K562 (cell line): ENCODE measurements at regions not wholly inside any gene's neighbourhood (a gene's known extent, or its start where the extent isn't known, plus 50 kb on each side); places are given as distances from the start of the nearest gene placed in this dataset.
"Not testable (repeated sequence)": the region's sequence is repeated elsewhere in the genome, so short reads cannot be mapped to it uniquely, and the experiment has no call there.

Source experiments
- ATAC-seq: fragments of 200-7000 bp; cut with Tn5 transposase; 3 replicates; pipeline ENCODE4 v1.9.1; 2020; ENCODE audit warnings: moderate library complexity
- BruUV-seq: library from RNA; stranded (reverse); fragments of 400-500 nt; replicated peaks from 2 replicates; lab custom pipeline; 2021; lab: Mats Ljungman, UMichigan
- CTCF ChIA-PET: fragments of 300-600 bp; formaldehyde crosslinking; extraction: SDS; loops from one replicate; lab custom pipeline; 2021; ENCODE audit warnings: low intra/inter-chr PET ratio; lab: Yijun Ruan, JAX
- POLR2A ChIA-PET: fragments of 300-600, 350-650 bp; sonication (Branson Sonifier 250); formaldehyde crosslinking; extraction: SDS; loops from one replicate; lab custom pipeline; 2021; ENCODE audit warnings: antibody characterized with exemption, inconsistent platforms; lab: Yijun Ruan, JAX
- DNase-seq, 4 experiments: peaks; one replicate each; pipeline versions ENCODE4 v3.0.0 to v3.0.0-alpha.2; 2011 to 2018; ENCODE audit warnings: low spot score in 3 of 4, mixed read lengths in 3 of 4; ENCODE audit errors: extremely low read depth in 1 of 4
- FAIRE-seq: peaks from 2 replicates; lab custom pipeline; 2011; peaks lifted over from hg19 to GRCh38; lab: Jason Lieb, UNC
- H2AFZ ChIP-seq: 2 replicates; pipeline ENCODE4 v1.6.0; 2011; ENCODE audit warnings: low read depth, low read length, control low read depth, inconsistent platforms
- H3K27ac ChIP-seq: fragments of 200-600 bp; 3 replicates; pipeline ENCODE4 v1.8.0; 2011; ENCODE audit warnings: low read depth, mild to moderate bottlenecking, control low read depth, inconsistent platforms, low read length, moderate library complexity, mixed read lengths; ENCODE audit errors: extremely low read depth
- H3K27me3 ChIP-seq, 2 experiments: fragments of 300-600 bp in 1 of 2; 2 replicates in 1 of 2; 3 replicates in 1 of 2; pipeline versions ENCODE4 v1.6.0 to v1.8.0; 2011; ENCODE audit warnings: inconsistent platforms in 2 of 2, low read length in 2 of 2, mild to moderate bottlenecking in 1 of 2, mixed read lengths in 1 of 2, moderate library complexity in 1 of 2; ENCODE audit not compliant: control insufficient read depth in 2 of 2, insufficient read depth in 2 of 2
- H3K36me3 ChIP-seq: fragments of 300-600 bp; 3 replicates; pipeline ENCODE4 v1.8.0; 2011; ENCODE audit warnings: mild to moderate bottlenecking, low read length, inconsistent platforms; ENCODE audit not compliant: control insufficient read depth, insufficient read depth
- H3K4me1 ChIP-seq, 2 experiments: fragments of 200-600 bp in 1 of 2; replicated peaks in 1 of 2; 2 replicates in 1 of 2; 3 replicates in 1 of 2; pipeline versions ENCODE4 v1.5.1 to v1.8.0; 2011; ENCODE audit warnings: inconsistent platforms in 2 of 2, low read length in 2 of 2, mild to moderate bottlenecking in 1 of 2, mixed read lengths in 1 of 2, moderate library complexity in 1 of 2; ENCODE audit not compliant: control insufficient read depth in 2 of 2, insufficient read depth in 2 of 2
- H3K4me2 ChIP-seq: 2 replicates; pipeline ENCODE4 v1.6.1; 2011; ENCODE audit warnings: low read length, control low read depth, inconsistent platforms, mixed read lengths; ENCODE audit not compliant: insufficient read depth
- H3K4me3 ChIP-seq: fragments of 200-600 bp; sonication (generic), shearing (Covaris generic); 2 replicates; pipeline ENCODE4 v1.5.1; 2016; ENCODE audit warnings: control low read depth, inconsistent platforms
- H3K79me2 ChIP-seq: fragments of 200-600 bp; 3 replicates; pipeline ENCODE4 v1.8.0; 2011; ENCODE audit warnings: low read length, inconsistent platforms; ENCODE audit not compliant: control insufficient read depth, insufficient read depth
- H3K9ac ChIP-seq, 2 experiments: 2 replicates each; pipeline versions ENCODE4 v1.6.0 to v1.6.1; 2011; ENCODE audit warnings: low read depth in 2 of 2, low read length in 2 of 2, control low read depth in 1 of 2, inconsistent platforms in 1 of 2, mild to moderate bottlenecking in 1 of 2, mixed read lengths in 1 of 2; ENCODE audit not compliant: insufficient read depth in 1 of 2
- H3K9me1 ChIP-seq: one replicate; pipeline ENCODE4 v1.6.0; 2011; ENCODE audit warnings: inconsistent platforms, mild to moderate bottlenecking, low read length, moderate library complexity; ENCODE audit not compliant: control insufficient read depth, insufficient read depth
- H3K9me3 ChIP-seq: replicated peaks from 2 replicates; pipeline ENCODE4 v1.5.1; 2011; ENCODE audit warnings: low read depth, low read length, inconsistent platforms; ENCODE audit not compliant: control insufficient read depth, insufficient read depth
- H4K20me1 ChIP-seq: replicated peaks from 2 replicates; pipeline ENCODE4 v1.6.1; 2011; ENCODE audit warnings: low read length, inconsistent platforms, mixed read lengths; ENCODE audit not compliant: control insufficient read depth, insufficient read depth
- CBX3 ChIP-seq, 2 experiments: IDR thresholded peaks; 1 replicate in 1 of 2; 2 replicates in 1 of 2; pipeline ENCODE4 v1.6.1; 2012; ENCODE audit warnings: inconsistent platforms in 2 of 2, low read length in 2 of 2, borderline replicate concordance in 1 of 2, control low read depth in 1 of 2
- CBX5 ChIP-seq: IDR thresholded peaks from 2 replicates; pipeline ENCODE4 v1.6.1; 2014; ENCODE audit warnings: low read depth, borderline replicate concordance
- NFIC ChIP-seq: fragments of 450-650 bp; IDR thresholded peaks from 2 replicates; pipeline ENCODE4 v1.6.1; 2017; ENCODE audit warnings: mild to moderate bottlenecking, inconsistent platforms
- TRIM28 ChIP-seq: fragments of 450-650 bp; IDR thresholded peaks from 2 replicates; pipeline ENCODE4 v1.6.1; 2017
- ZFP36 ChIP-seq: fragments of 150-350 bp; IDR thresholded peaks from 2 replicates; pipeline ENCODE4 v1.6.1; 2018; ENCODE audit warnings: low read length, low read depth; ENCODE audit not compliant: partially characterized antibody
- WGBS: fragments of 100-300 bp; shearing (Covaris generic); methylation state at CpG from one replicate; pipeline ENCODE4 v1.1.6; 2016; ENCODE audit warnings: low coverage, mixed read lengths; ENCODE audit not compliant: insufficient coverage; ENCODE audit errors: missing lambda C conversion rate; 5-methylcytosine and 5-hydroxymethylcytosine counted together
- in situ Hi-C: fragments of 300-500 bp; cut with MboI; formaldehyde crosslinking; loops from 4 replicates; pipeline ENCODE4 v1.15.0; 2018; ENCODE audit warnings: inconsistent platforms, mixed read lengths
- intact Hi-C: fragments of 100-400 bp; cut with micrococcal nuclease; formaldehyde crosslinking; loops from 2 replicates; pipeline ENCODE4 v1.14.2; 2022
- TF ChIP-seq, protein P1 (sequence below): fragments of 150-350 bp; IDR thresholded peaks from 2 replicates; pipeline ENCODE4 v1.6.1; 2014; ENCODE audit warnings: low read depth, mild to moderate bottlenecking, low read length, borderline replicate concordance
- TF ChIP-seq, protein P2 (sequence below): fragments of 450-650 bp; IDR thresholded peaks from 2 replicates; pipeline ENCODE4 v1.6.1; 2018; ENCODE audit warnings: mild to moderate bottlenecking, low read depth; ENCODE audit not compliant: partially characterized antibody

DNA sequence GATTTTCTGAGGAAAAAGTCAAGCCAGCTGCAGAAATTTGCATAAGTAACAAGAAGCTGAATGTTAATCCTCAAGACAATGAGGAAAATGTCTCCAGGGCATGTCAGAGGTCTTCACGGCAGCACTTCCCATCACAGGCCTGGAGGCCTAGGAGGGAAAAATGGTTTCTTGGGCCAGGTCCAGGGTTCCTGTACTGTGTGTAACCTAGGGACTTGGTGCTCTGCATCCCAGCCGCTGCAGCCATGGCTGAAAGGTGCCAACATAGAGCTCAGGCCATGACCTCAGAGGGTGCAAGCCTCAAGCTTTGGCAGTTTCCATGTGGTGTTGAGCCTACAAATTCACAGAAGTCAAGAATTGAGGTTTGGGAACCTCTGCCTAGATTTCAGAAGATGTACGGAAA is 144.1 kb downstream of the AKR1D1 start:
- CTCF ChIA-PET = not testable (repeated sequence)

More for the DNA sequence above, 144.1 kb downstream of the AKR1D1 start:
- BruUV-seq, ATAC-seq, H3K9me1 ChIP-seq, intact Hi-C loops, H4K20me1 ChIP-seq, H3K4me2 ChIP-seq, H3K27me3 ChIP-seq, DNase-seq, H3K36me3 ChIP-seq, in situ Hi-C loops, H3K79me2 ChIP-seq, FAIRE-seq, H3K27ac ChIP-seq, H3K4me1 ChIP-seq, H3K9ac ChIP-seq, H3K4me3 ChIP-seq, H2AFZ ChIP-seq, H3K9me3 ChIP-seq, POLR2A ChIA-PET: not testable (repeated sequence)
- WGBS = 12% methylated on average over 3 of the region's 3 CpGs
- TF ChIP-seq, protein P1, sequence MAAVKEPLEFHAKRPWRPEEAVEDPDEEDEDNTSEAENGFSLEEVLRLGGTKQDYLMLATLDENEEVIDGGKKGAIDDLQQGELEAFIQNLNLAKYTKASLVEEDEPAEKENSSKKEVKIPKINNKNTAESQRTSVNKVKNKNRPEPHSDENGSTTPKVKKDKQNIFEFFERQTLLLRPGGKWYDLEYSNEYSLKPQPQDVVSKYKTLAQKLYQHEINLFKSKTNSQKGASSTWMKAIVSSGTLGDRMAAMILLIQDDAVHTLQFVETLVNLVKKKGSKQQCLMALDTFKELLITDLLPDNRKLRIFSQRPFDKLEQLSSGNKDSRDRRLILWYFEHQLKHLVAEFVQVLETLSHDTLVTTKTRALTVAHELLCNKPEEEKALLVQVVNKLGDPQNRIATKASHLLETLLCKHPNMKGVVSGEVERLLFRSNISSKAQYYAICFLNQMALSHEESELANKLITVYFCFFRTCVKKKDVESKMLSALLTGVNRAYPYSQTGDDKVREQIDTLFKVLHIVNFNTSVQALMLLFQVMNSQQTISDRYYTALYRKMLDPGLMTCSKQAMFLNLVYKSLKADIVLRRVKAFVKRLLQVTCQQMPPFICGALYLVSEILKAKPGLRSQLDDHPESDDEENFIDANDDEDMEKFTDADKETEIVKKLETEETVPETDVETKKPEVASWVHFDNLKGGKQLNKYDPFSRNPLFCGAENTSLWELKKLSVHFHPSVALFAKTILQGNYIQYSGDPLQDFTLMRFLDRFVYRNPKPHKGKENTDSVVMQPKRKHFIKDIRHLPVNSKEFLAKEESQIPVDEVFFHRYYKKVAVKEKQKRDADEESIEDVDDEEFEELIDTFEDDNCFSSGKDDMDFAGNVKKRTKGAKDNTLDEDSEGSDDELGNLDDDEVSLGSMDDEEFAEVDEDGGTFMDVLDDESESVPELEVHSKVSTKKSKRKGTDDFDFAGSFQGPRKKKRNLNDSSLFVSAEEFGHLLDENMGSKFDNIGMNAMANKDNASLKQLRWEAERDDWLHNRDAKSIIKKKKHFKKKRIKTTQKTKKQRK = peak; percentile 52; the same call in 1 of the 2 replicates
- TF ChIP-seq ZFP36 (peak; percentile 90), CBX3 (IDR thresholded peaks at IDR 0.05; ENCODE audit: borderline replicate concordance in 1 of 2, low read length in 2 of 2) (peak in 1 of 2 experiments; percentile 67; a peak in 1 of 3 replicates), CBX5 (0 out of 2 replicates have a peak, but pooled peaks have one; percentile 37), NFIC (peak; percentile 75), TRIM28 (peak; percentile 86)
- TF ChIP-seq, protein P2, sequence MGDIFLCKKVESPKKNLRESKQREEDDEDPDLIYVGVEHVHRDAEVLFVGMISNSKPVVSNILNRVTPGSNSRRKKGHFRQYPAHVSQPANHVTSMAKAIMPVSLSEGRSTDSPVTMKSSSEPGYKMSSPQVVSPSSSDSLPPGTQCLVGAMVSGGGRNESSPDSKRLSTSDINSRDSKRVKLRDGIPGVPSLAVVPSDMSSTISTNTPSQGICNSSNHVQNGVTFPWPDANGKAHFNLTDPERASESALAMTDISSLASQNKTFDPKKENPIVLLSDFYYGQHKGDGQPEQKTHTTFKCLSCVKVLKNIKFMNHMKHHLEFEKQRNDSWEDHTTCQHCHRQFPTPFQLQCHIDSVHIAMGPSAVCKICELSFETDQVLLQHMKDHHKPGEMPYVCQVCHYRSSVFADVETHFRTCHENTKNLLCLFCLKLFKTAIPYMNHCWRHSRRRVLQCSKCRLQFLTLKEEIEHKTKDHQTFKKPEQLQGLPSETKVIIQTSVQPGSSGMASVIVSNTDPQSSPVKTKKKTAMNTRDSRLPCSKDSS = peak; percentile 29
